MCF 10A (cell line): ENCODE measurements at regions not wholly inside any gene's neighbourhood (a gene's known extent, or its start where the extent isn't known, plus 50 kb on each side); places are given as distances from the start of the nearest gene placed in this dataset.

Experiments used
- BruUV-seq: library from RNA; stranded (reverse); fragments of 400-500 nt; replicated peaks from 2 replicates; lab custom pipeline; 2021; lab: Mats Ljungman, UMichigan
- CTCF ChIA-PET: fragments of 300-600 bp; sonication (Branson Sonifier 250); formaldehyde crosslinking; extraction: SDS; loops from one replicate; lab custom pipeline; 2021; ENCODE audit warnings: antibody characterized with exemption, inconsistent platforms; lab: Yijun Ruan, JAX
- POLR2A ChIA-PET: fragments of 300-600, 350-650 bp; sonication (Branson Sonifier 250); formaldehyde crosslinking; extraction: SDS; loops from one replicate; lab custom pipeline; 2020; ENCODE audit warnings: antibody characterized with exemption, inconsistent platforms; lab: Yijun Ruan, JAX
- DNase-seq: peaks from one replicate; pipeline ENCODE4 v3.0.0-alpha.2; 2018; ENCODE audit not compliant: unreplicated experiment
- H3K27ac Mint-ChIP-seq: one replicate; pipeline ENCODE4 v1.8.0; 2022; ENCODE audit warnings: mild to moderate bottlenecking, low read depth, mixed read lengths; ENCODE audit not compliant: unreplicated experiment
- H3K27me3 Mint-ChIP-seq: one replicate; pipeline ENCODE4 v1.8.0; 2022; ENCODE audit warnings: mixed read lengths; ENCODE audit not compliant: insufficient read depth, unreplicated experiment
- H3K36me3 Mint-ChIP-seq: one replicate; pipeline ENCODE4 v1.8.0; 2022; ENCODE audit warnings: mild to moderate bottlenecking, moderate library complexity, mixed read lengths; ENCODE audit not compliant: insufficient read depth, unreplicated experiment
- H3K4me1 Mint-ChIP-seq: one replicate; pipeline ENCODE4 v1.8.0; 2022; ENCODE audit warnings: mixed read lengths; ENCODE audit not compliant: insufficient read depth, unreplicated experiment
- H3K4me3 Mint-ChIP-seq: one replicate; pipeline ENCODE4 v1.8.0; 2022; ENCODE audit warnings: mild to moderate bottlenecking, moderate library complexity, mixed read lengths; ENCODE audit not compliant: unreplicated experiment
- H3K9me3 Mint-ChIP-seq: one replicate; pipeline ENCODE4 v1.8.0; 2022; ENCODE audit warnings: mixed read lengths; ENCODE audit not compliant: unreplicated experiment
- CTCF ChIP-seq: fragments of 200-600 bp; IDR thresholded peaks from one replicate; pipeline ENCODE4 v1.8.0; 2022; ENCODE audit warnings: antibody characterized with exemption, mild to moderate bottlenecking; ENCODE audit not compliant: unreplicated experiment
- intact Hi-C: fragments of 100-400 bp; cut with micrococcal nuclease; formaldehyde crosslinking; loops from 2 replicates; pipeline ENCODE4 v1.14.1; 2022

- no peak for DNase-seq
- POLR2A ChIA-PET = interaction anchor here (1.0 to 2.3 kb wide), 4 partner anchors 9 to 87 kb away, joined by 3 to 16 read pairs (median 4); no protein-coding TSS in a partner anchor
- CTCF ChIA-PET = interaction anchor here (0.7 to 2.1 kb wide), 3 partner anchors 9 to 79 kb away, joined by 4 to 6 read pairs (median 4); no protein-coding TSS in a partner anchor
- no peaks in the 10 kb centered on the region for H3K9me3 Mint-ChIP-seq
- no peak overlapping the region for H3K4me3 Mint-ChIP-seq
- H3K4me1 Mint-ChIP-seq = peaks cover 32% of the 10 kb centered on the region
- TF ChIP-seq CTCF = no peak
- no peaks in the 10 kb centered on the region for H3K36me3 Mint-ChIP-seq
- no TSS peak for BruUV-seq
- intact Hi-C loops = loop anchor here (10.0 kb wide), 1 partner anchor 673 kb away; no protein-coding TSS in a partner anchor
- no peaks in the 10 kb centered on the region for H3K27me3 Mint-ChIP-seq
- H3K27ac Mint-ChIP-seq = peak overlapping the region; percentile 35
Observed at GRCh38 chr11:11708256-11708655, 86.5 kb upstream of the GALNT18 start.

GRCh38 chr11:11706028-11706427, 84.2 kb upstream of the GALNT18 start:
- ChIA-PET POLR2A (interaction anchor here (0.9 to 1.4 kb wide), 6 partner anchors 11 to 338 kb away, joined by 3 to 5 read pairs (median 3); no protein-coding TSS in a partner anchor), CTCF (interaction anchor here (0.5 to 2.9 kb wide), 11 partner anchors 10 to 85 kb away, joined by 3 to 24 read pairs (median 4); no protein-coding TSS in a partner anchor)
- peaks cover 32% of the 10 kb centered on the region for H3K4me1 Mint-ChIP-seq
- peak; percentile 61 for DNase-seq
- H3K27ac Mint-ChIP-seq = peak overlapping the region; percentile 75
- no peak overlapping the region for H3K4me3 Mint-ChIP-seq
- intact Hi-C loops = loop anchor here (10.0 kb wide), 1 partner anchor 671 kb away; no protein-coding TSS in a partner anchor
- H3K9me3 Mint-ChIP-seq = no peaks in the 10 kb centered on the region
- no peaks in the 10 kb centered on the region for H3K36me3 Mint-ChIP-seq
- TF ChIP-seq CTCF = no peak
- no peaks in the 10 kb centered on the region for H3K27me3 Mint-ChIP-seq
- BruUV-seq = no TSS peak

- ChIA-PET POLR2A (interaction anchor here (1.3 kb wide), 1 partner anchor 82 kb away, joined by 3 read pairs; the partner anchor contains the start of gene GALNT18), CTCF (interaction anchor here (0.8 kb wide), 1 partner anchor 84 kb away, joined by 4 read pairs; no protein-coding TSS in a partner anchor)
- DNase-seq = no peak
- Mint-ChIP-seq H3K27me3 (no peaks in the 10 kb centered on the region), H3K4me3 (no peak overlapping the region), H3K9me3 (no peaks in the 10 kb centered on the region), H3K27ac (no peak overlapping the region), H3K36me3 (no peaks in the 10 kb centered on the region), H3K4me1 (peaks cover 31% of the 10 kb centered on the region)
- no TSS peak for BruUV-seq
- TF ChIP-seq CTCF = no peak
- intact Hi-C loops = loop anchor here (5.0 to 10.0 kb wide), 2 partner anchors 338 to 669 kb away; no protein-coding TSS in a partner anchor
Observed at GRCh38 chr11:11703885-11704284, 82.1 kb upstream of the GALNT18 start.

- ChIA-PET POLR2A (interaction anchor here (1.2 to 1.3 kb wide), 2 partner anchors 17 to 81 kb away, joined by 3 to 4 read pairs; no protein-coding TSS in a partner anchor), CTCF (interaction anchor here (0.5 to 2.7 kb wide), 8 partner anchors 17 to 670 kb away, joined by 3 to 18 read pairs (median 4); no protein-coding TSS in a partner anchor)
- intact Hi-C loops = loop anchor here (1.0 to 10.0 kb wide), 3 partner anchors 86 to 666 kb away; no protein-coding TSS in a partner anchor
- peak; percentile 33 for TF ChIP-seq CTCF
- no TSS peak for BruUV-seq
- Mint-ChIP-seq H3K9me3 (no peaks in the 10 kb centered on the region), H3K4me3 (no peak overlapping the region), H3K27me3 (no peaks in the 10 kb centered on the region), H3K4me1 (peaks cover 7% of the 10 kb centered on the region), H3K36me3 (no peaks in the 10 kb centered on the region), H3K27ac (peak overlapping the region; percentile 44)
- peak; percentile 60 for DNase-seq
Observed at GRCh38 chr11:11701070-11701469, 79.3 kb upstream of the GALNT18 start.
